Fibroblast of lung (primary cell): ENCODE measurements at regions not wholly inside any gene's neighbourhood (a gene's known extent, or its start where the extent isn't known, plus 50 kb on each side); places are given as distances from the start of the nearest gene placed in this dataset.

Experiments used
- CTCF ChIP-seq, 2 donors: IDR thresholded peaks in 1 of 2; conservative IDR thresholded peaks in 1 of 2; 1 replicate in 1 of 2; 2 replicates in 1 of 2; pipeline ENCODE4 v1.5.1; 2011 to 2012; ENCODE audit warnings: low read length in 2 of 2, control low read depth in 1 of 2, inconsistent platforms in 1 of 2, low read depth in 1 of 2, mild to moderate bottlenecking in 1 of 2
- EZH2 ChIP-seq: IDR thresholded peaks from 2 replicates; pipeline ENCODE4 v1.5.1; 2012; ENCODE audit warnings: low read length, control low read depth, mild to moderate bottlenecking; ENCODE audit errors: missing control alignments

DNA sequence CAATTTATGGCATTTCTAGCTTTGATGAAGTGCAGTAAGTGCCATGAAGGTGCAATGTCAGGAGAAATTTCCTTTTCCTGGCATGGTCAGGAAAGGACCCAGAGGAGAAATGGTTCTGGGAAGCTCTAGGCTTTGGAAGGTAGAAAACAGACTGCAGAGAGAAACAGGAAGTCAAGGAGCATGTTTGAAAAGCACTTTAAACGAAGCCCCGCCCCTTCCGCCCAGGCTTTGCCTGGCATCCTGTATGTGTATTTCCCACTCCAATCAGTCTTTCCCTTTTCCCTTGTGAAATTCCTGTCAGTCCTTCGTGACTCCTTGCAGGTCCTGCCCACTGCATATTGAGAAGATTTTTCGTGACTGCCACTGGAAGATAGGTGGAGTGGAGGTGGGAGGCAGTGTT is 320.9 kb upstream of the SASH1 start:
- TF ChIP-seq CTCF (conservative IDR thresholded peaks at IDR 0.05 in 1 of 2, IDR thresholded peaks at IDR 0.05 in 1 of 2; ENCODE audit: low read depth in 1 of 2, low read length in 2 of 2) = no peak
- no peak for TF ChIP-seq EZH2
